AG10803 (cell line): ENCODE measurements at regions not wholly inside any gene's neighbourhood (a gene's known extent, or its start where the extent isn't known, plus 50 kb on each side); places are given as distances from the start of the nearest gene placed in this dataset.
"Not testable (repeated sequence)": the region's sequence is repeated elsewhere in the genome, so short reads cannot be mapped to it uniquely, and the experiment has no call there.

Experiments used
- DNase-seq: peaks from one replicate; pipeline ENCODE4 v3.0.0; 2010; ENCODE audit warnings: low read depth
- H3K4me3 ChIP-seq: 2 replicates; pipeline ENCODE4 v1.5.1; 2011; ENCODE audit warnings: mild to moderate bottlenecking, low read length, control low read depth
- CTCF ChIP-seq: conservative IDR thresholded peaks from 2 replicates; pipeline ENCODE4 v1.5.1; 2011; ENCODE audit warnings: mild to moderate bottlenecking, low read length, control low read depth, inconsistent platforms

- no peak for DNase-seq
- no peak for TF ChIP-seq CTCF
- H3K4me3 ChIP-seq, result no peak overlapping the region
Measured at GRCh38 chr11:97761175-97761574, 1259.6 kb upstream of the CNTN5 start.

GRCh38 chr11:97764193-97764592, 1256.6 kb upstream of the CNTN5 start:
- no peak for DNase-seq
- no peak overlapping the region for H3K4me3 ChIP-seq
- TF ChIP-seq CTCF, result no peak

GRCh38 chr11:97764605-97765004, 1256.1 kb upstream of the CNTN5 start:
- no peak for TF ChIP-seq CTCF
- no peak for DNase-seq
- no peak overlapping the region for H3K4me3 ChIP-seq

DNA sequence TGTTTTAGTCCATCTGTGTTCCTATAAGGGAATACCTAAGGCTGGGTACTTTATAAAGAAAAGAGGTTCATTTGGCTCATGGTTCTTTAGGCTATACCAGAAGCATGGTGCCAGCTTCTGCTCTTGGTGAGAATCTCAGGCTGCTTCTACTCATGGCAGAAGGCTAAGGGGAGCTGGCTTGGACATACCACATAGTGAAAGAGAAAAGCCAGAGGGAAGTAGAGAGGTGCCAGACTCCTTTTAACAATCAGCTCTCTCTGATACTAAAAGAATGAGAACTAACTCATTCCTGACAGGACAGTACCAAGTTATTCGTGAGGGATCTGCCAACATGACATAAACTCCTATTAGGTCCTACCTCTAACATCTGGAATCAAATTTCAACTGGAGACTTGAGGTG, 1250.2 kb upstream of the CNTN5 start:
- H3K4me3 ChIP-seq, result no peak overlapping the region
- TF ChIP-seq CTCF, result no peak

GRCh38 chr11:97772705-97773104, 1248.0 kb upstream of the CNTN5 start:
- no peak for DNase-seq
- H3K4me3 ChIP-seq, result no peak overlapping the region
- no peak for TF ChIP-seq CTCF

More for the DNA sequence above, 1250.2 kb upstream of the CNTN5 start:
- DNase-seq, result no peak

DNA sequence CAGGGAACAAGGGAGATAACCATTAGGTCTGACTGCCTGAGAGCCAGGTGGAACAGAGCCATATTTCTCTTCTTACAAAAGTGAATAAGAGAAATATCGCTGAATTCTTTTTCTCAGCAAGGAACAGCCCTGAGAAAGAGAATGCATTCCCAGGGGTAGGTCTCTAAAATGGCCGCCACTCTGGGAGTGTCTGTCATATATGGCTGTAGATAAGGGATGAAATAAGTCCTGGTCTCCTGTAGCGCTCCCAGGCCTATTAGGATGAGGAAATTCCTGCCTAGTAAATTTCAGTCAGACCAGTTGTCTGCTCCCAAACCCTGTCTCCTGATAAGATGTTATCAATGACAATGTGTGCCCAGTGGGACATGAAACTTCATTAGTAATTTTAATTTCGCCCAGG, 1236.4 kb upstream of the CNTN5 start:
- DNase-seq, H3K4me3 ChIP-seq: not testable (repeated sequence)

GRCh38 chr11:97786961-97787360, 1233.8 kb upstream of the CNTN5 start:
- no peak for TF ChIP-seq CTCF
- no peak overlapping the region for H3K4me3 ChIP-seq
- no peak for DNase-seq

GRCh38 chr11:97794876-97795275, 1225.9 kb upstream of the CNTN5 start:
- no peak for TF ChIP-seq CTCF
- H3K4me3 ChIP-seq, result no peak overlapping the region
- no peak for DNase-seq
